NCI-H1694 treated with DMSO at 0.1 percent for 48 hours (cell line): ENCODE measurements at regions not wholly inside any gene's neighbourhood (a gene's known extent, or its start where the extent isn't known, plus 50 kb on each side); places are given as distances from the start of the nearest gene placed in this dataset.
"Not testable (repeated sequence)": the region's sequence is repeated elsewhere in the genome, so short reads cannot be mapped to it uniquely, and the experiment has no call there.

Source experiments
- DNase-seq: peaks from one replicate; lab custom pipeline; 2025; lab: John Stamatoyannopoulos, UW

GRCh38 chr4:82301390-82301789 lies 72.4 kb downstream of the HNRNPD start:
- not testable (repeated sequence) for DNase-seq

DNA sequence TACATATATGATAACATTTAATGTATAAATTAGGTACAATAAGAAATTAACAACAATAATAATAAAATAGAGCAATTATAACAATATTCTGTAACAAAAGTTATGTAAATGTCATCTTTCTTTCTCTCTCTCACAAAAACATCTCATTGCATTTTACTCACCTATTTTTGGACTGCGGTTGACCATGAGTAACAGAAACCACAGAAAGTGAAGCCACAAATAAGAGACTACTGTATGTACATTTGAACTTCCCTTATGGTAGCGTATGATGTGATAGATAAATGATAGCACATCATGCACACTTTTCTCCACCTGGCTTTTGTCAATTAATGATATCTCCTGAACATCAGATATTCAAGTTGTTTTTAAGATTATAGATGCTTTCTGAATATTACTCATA lies 80.5 kb downstream of the HNRNPD start:
- no peak for DNase-seq

GRCh38 chr4:82287720-82288119 lies 86.1 kb downstream of the HNRNPD start:
- no peak for DNase-seq

DNA sequence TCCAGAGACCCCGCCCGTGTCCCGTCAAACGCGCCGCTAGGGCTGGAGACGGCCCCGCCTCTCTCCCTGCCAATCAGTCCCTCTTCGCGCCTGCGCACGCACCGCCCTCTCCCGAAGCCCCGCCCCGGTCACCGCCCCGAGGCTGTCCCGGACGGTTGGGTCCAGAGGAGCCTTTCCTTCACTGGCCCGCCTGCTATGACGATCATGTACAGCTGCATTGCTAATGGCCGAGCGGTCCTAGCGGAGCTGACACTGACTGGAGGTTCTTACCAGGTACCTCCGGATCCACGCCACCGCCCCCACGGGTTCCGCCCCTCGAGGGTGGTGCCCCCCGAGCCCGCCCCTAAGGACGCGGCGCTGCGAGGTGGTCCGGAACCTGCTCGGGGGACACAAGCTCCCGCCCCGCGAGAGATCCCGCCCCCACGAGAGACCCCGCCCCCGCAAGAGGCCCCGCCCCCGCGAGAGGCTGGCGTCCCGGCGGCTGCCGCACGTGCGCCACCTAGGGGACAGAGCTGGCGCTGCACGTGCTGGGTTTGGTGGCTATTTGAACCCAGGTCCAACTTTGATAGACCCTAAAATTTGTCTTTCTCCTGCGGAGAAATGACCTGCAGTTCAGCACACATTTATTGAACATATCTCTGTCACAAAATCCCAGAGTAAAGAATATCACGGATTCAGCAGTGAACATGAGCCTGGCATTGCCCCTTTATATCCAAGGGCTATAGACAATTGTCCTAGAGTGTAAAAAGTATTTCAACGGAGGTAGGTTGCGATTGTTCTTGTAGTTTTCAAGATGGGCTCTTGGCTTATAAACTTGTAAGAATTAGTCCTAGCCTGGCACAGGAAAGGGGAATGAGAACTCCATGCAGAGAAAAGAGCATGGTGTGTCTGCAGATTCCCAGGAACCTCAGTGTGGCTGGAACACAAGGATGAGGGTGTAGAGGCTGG lies 88.7 kb downstream of the HNRNPD start:
- DNase-seq: peak; percentile 92

- DNase-seq: no peak
Measured at GRCh38 chr4:82284475-82284857, 89.3 kb downstream of the HNRNPD start.

GRCh38 chr4:82282875-82283274 lies 90.9 kb downstream of the HNRNPD start:
- no peak for DNase-seq

DNA sequence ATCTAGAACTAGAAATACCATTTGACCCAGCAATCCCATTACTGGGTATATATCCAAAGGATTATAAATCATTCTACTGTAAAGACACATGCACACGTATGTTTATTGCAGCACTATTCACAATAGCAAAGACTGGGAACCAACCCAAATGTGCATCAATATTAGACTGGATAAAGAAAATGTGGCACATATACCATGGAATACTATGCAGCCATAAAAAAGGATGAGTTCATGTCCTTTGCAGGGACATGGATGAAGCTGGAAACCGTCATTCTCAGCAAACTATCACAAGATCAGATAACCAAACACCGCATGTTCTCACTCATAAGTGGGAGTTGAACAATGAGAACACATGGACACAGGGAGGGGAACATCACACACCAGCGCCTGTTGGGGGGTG lies 94.2 kb downstream of the HNRNPD start:
- DNase-seq: not testable (repeated sequence)

DNA sequence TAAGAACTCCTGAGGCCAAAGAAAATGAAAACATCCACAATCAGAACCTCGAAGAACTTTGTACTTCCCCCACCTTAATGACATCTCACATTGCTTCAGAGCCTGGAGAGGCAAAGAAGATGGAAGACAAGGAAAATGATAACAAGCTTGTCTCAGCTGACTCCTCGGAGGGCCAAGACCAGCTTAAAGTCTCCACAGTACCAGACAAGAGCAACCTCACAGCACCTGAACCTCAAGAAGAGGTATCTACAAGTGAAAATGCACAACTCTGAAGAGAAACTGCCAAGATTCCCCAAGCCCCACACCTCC lies 97.5 kb downstream of the HNRNPD start:
- no peak for DNase-seq

- DNase-seq: no peak
Measured at GRCh38 chr4:82275431-82276331, 98.1 kb downstream of the HNRNPD start.

- not testable (repeated sequence) for DNase-seq
Measured at GRCh38 chr4:82274700-82275099, 99.1 kb downstream of the HNRNPD start.

DNA sequence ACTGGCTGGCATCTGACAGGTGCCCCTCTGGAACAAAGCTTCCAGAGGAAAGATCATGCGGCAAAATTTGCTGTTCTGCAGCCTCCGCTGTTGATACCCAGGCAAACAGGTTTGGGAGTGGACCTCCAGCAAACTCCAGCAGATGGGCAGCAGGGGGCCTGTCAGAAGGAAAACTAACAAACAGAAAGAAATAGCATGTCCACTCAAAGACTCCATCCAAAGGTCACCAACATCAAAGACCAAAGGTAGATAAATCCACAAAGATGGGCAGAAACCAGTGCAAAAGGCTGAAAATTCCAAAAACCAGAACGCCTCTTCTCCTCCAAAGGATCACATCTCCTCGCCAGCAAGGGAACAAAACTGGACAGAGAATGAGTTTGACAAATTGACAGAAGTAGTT lies 101.3 kb downstream of the HNRNPD start:
- DNase-seq: not testable (repeated sequence)

- DNase-seq: not testable (repeated sequence)
Measured at GRCh38 chr4:82271915-82272480, 101.8 kb downstream of the HNRNPD start.

DNA sequence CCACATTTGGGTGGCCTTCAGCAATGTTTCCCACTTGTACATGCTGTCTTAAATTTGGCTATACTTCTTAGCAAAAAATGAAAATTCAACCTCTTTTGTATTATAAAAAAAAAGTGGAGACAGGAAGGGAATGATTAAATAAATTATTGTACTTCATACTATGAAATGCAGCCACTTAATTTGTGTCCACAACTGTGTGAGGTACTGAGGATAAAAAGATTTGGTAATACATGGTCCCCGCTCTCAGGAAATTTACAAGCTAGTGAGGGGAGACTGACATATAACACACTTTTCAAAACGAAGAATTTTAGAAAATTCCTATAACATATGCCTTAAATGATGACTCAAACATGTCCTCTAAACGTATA lies 105.0 kb downstream of the HNRNPD start:
- DNase-seq: no peak

- peak; percentile 61 for DNase-seq
Measured at GRCh38 chr4:82268050-82268825, 105.6 kb downstream of the HNRNPD start.

DNA sequence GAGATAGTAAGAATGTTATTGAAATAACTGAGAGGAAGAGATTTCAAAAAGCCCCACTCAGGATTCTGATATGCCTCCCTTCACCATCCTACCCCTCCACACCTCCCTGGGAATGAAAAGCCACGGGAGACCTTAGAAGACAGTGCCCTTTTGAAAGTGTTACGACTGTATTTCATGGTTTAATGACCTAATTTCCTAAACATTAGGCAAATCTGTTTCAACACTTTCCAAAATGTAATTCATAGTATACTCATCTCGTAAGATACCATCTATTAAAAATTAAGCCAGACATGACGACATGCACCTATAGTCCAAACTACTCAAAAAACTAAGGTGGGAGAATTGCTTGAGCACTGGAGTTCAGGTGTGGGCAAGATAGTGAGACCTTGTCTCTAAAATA lies 106.3 kb downstream of the HNRNPD start:
- no peak for DNase-seq

GRCh38 chr4:82266345-82266744 lies 107.4 kb downstream of the HNRNPD start:
- DNase-seq: no peak

DNA sequence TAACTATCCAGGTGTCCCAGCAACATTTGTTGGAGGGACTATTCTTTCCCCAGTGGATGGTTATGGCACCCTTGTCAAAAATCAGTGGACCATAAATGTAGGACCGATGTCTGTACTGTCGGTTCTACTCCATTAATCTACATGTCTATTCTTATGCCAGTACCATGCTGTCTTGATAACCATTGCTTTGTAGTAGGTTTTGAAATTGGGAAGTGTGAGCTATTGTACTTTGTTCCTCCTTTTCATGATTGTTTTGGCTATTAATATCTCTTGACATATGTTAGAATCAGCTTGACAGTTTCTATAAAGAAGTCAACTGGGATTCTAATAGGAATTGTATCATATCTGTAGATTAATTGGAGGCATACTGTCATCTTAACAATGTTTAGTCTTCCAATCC lies 112.7 kb downstream of the HNRNPD start:
- no peak for DNase-seq

GRCh38 chr4:82260632-82261031 lies 113.2 kb downstream of the HNRNPD start:
- no peak for DNase-seq

DNA sequence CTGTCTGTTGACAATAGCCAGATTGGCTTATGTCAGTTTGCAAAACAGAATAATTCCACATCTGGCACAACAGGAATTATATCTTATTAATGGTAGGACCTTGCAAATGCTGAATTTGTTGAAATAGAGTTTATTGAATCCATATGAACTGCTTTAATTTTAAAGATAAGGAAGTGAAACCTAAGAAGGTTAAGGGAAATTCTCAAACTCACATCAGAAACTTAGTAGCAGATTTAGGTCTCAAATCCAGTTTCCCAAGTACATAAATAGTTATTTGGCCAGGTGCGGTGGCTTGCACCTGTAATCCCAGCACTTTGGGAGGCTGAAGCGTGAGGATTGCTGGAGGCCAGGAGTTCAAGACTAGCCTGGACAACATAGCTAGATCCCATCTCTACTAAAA lies 117.1 kb downstream of the HNRNPD start:
- DNase-seq: no peak

- no peak for DNase-seq
Measured at GRCh38 chr4:82255657-82256056, 118.1 kb downstream of the HNRNPD start.

DNA sequence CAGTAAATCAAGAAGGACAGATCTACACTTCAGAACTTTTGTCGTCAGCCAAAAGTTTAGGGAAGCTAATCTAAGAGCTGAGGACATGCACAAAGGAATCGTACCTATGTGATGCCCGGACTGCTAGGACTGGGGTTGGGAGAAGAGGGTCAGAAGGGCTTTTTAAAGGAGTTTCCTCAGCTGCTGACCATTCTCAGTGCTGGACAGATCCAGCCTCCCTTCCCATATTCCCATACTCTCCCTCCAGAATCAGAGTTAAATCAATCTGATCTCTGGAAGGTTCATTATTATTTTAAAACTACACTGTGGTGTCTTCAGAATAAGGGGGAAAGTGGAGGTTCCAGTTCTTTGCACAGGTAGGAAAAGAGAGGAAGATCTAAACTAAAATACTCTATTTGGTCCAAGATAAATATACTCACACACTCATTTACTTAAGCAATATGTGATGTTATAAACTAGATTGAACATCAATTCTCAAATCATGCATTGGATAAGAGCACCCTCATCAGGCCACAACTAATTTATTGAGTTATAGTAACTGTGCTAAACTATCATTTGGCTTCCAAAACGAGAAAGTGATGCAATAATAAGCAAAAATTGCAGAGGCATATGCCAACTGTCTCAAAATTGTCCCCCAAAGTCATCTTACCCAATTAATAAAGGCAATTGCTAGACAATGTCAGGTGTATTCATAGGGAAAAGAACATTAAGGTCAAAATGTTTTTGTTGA lies 124.7 kb downstream of the HNRNPD start:
- DNase-seq: no peak
